SU-DHL-6 (cell line): ENCODE measurements at regions not wholly inside any gene's neighbourhood (a gene's known extent, or its start where the extent isn't known, plus 50 kb on each side); places are given as distances from the start of the nearest gene placed in this dataset.
"Not testable (repeated sequence)": the region's sequence is repeated elsewhere in the genome, so short reads cannot be mapped to it uniquely, and the experiment has no call there.

ENCODE experiments used
- H2AFZ ChIP-seq: fragments of 200-600 bp; sonication (generic); 2 replicates; pipeline ENCODE4 v1.6.1; 2014; ENCODE audit warnings: low read depth, mild to moderate bottlenecking, moderate library complexity, mixed read lengths, antibody characterized with exemption, low read length; ENCODE audit not compliant: severe bottlenecking
- H3F3A ChIP-seq: fragments of 200-600 bp; shearing (Covaris generic); 2 replicates; pipeline ENCODE4 v1.6.0; 2016; ENCODE audit warnings: antibody characterized with exemption, mild to moderate bottlenecking; ENCODE audit not compliant: insufficient read depth
- H3K27ac ChIP-seq: fragments of 200-600 bp; sonication (generic); 2 replicates; pipeline ENCODE4 v1.5.1; 2016; ENCODE audit warnings: low read depth, mild to moderate bottlenecking, low read length, moderate library complexity, mixed read lengths
- H3K27me3 ChIP-seq: fragments of 200-600 bp; sonication (generic), shearing (Covaris generic); 2 replicates; pipeline ENCODE4 v1.6.0; 2014; ENCODE audit warnings: mild to moderate bottlenecking, low read length
- H3K36me3 ChIP-seq: fragments of 200-600 bp; sonication (generic); 2 replicates; pipeline ENCODE4 v1.6.1; 2014; ENCODE audit warnings: mild to moderate bottlenecking, low read length, mixed read lengths
- H3K4me2 ChIP-seq: fragments of 300-600, 200-600 bp; shearing (Covaris generic), sonication (generic); 2 replicates; pipeline ENCODE4 v1.6.0; 2014; ENCODE audit warnings: low read length, low read depth, mild to moderate bottlenecking; ENCODE audit not compliant: poor library complexity, severe bottlenecking
- H3K4me3 ChIP-seq: fragments of 200-600 bp; sonication (generic); 2 replicates; pipeline ENCODE4 v1.5.1; 2014; ENCODE audit warnings: antibody characterized with exemption, low read length, mild to moderate bottlenecking, mixed read lengths; ENCODE audit not compliant: insufficient read depth, poor library complexity, severe bottlenecking
- H3K79me2 ChIP-seq: fragments of 200-600 bp; sonication (generic); 2 replicates; pipeline ENCODE4 v1.6.1; 2014; ENCODE audit warnings: mild to moderate bottlenecking, low read length, moderate library complexity; ENCODE audit not compliant: insufficient read depth
- H3K9ac ChIP-seq: fragments of 200-600 bp; sonication (generic); 2 replicates; pipeline ENCODE4 v1.7.0; 2014; ENCODE audit warnings: mild to moderate bottlenecking, low read length
- H3K9me2 ChIP-seq: fragments of 200-600 bp; sonication (generic); replicated peaks from 2 replicates; pipeline ENCODE4 v1.6.1; 2014; ENCODE audit warnings: low read length; ENCODE audit not compliant: insufficient read depth
- H3K9me3 ChIP-seq: fragments of 200-600 bp; sonication (generic); 2 replicates; pipeline ENCODE4 v1.6.1; 2014; ENCODE audit warnings: low read length, mixed read lengths; ENCODE audit not compliant: insufficient read depth
- H4K20me1 ChIP-seq: fragments of 200-600 bp; sonication (generic); 2 replicates; pipeline ENCODE4 v1.6.1; 2014; ENCODE audit warnings: low read depth, mild to moderate bottlenecking, antibody characterized with exemption, low read length, moderate library complexity, mixed read lengths
- EZH2phosphoT487 ChIP-seq: fragments of 200-600 bp; sonication (generic), shearing (Covaris generic); conservative IDR thresholded peaks from 2 replicates; pipeline ENCODE4 v1.6.1; 2018; ENCODE audit warnings: mild to moderate bottlenecking, antibody characterized with exemption, low read length, moderate library complexity, mixed read lengths
- TF ChIP-seq, protein P1 (sequence below): fragments of 200-600 bp; sonication (generic); IDR thresholded peaks from one replicate; pipeline ENCODE4 v1.5.1; 2017; ENCODE audit warnings: antibody characterized with exemption, mild to moderate bottlenecking, low read length, moderate library complexity; ENCODE audit not compliant: insufficient read depth, poor library complexity, severe bottlenecking

DNA sequence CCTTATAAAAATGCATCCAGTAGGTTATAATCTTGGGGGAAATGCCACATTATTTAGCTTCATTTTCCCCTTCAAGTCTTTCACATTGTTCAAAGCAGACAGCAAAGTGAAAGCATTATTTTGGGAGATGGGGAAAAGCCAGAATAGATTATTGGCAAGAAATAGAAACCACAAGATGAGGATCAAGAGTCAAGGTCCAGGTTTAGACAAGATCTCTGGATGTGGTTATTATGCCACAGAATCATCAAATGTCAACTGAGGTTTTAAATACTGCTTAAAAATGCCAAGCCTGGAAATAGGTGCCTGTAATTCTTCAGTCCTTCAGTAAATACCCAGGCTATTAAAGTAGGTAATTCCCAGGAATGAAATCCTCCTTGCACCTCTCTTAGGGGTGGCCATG, 65.1 kb upstream of the ALOX12 start:
- no peaks in the 10 kb centered on the region for H3F3A ChIP-seq
- H3K27ac ChIP-seq, result no peak overlapping the region
- H3K4me2 ChIP-seq, result no peak overlapping the region
- H3K9ac ChIP-seq, result no peak overlapping the region
- H3K9me2 ChIP-seq, result no peaks in the 10 kb centered on the region
- no peak overlapping the region for H3K4me3 ChIP-seq
- H3K9me3 ChIP-seq, result no peaks in the 10 kb centered on the region
- H4K20me1 ChIP-seq, result no peaks in the 10 kb centered on the region
- H3K36me3 ChIP-seq, result no peaks in the 10 kb centered on the region
- 0 out of 2 replicates have a peak, but pooled peaks cover 2% of the 10 kb centered on the region for H3K27me3 ChIP-seq
- H2AFZ ChIP-seq, result no peak overlapping the region
- H3K79me2 ChIP-seq, result no peaks in the 10 kb centered on the region
- TF ChIP-seq, protein P1, sequence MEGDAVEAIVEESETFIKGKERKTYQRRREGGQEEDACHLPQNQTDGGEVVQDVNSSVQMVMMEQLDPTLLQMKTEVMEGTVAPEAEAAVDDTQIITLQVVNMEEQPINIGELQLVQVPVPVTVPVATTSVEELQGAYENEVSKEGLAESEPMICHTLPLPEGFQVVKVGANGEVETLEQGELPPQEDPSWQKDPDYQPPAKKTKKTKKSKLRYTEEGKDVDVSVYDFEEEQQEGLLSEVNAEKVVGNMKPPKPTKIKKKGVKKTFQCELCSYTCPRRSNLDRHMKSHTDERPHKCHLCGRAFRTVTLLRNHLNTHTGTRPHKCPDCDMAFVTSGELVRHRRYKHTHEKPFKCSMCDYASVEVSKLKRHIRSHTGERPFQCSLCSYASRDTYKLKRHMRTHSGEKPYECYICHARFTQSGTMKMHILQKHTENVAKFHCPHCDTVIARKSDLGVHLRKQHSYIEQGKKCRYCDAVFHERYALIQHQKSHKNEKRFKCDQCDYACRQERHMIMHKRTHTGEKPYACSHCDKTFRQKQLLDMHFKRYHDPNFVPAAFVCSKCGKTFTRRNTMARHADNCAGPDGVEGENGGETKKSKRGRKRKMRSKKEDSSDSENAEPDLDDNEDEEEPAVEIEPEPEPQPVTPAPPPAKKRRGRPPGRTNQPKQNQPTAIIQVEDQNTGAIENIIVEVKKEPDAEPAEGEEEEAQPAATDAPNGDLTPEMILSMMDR, result no peak
- no peak for TF ChIP-seq EZH2phosphoT487

DNA sequence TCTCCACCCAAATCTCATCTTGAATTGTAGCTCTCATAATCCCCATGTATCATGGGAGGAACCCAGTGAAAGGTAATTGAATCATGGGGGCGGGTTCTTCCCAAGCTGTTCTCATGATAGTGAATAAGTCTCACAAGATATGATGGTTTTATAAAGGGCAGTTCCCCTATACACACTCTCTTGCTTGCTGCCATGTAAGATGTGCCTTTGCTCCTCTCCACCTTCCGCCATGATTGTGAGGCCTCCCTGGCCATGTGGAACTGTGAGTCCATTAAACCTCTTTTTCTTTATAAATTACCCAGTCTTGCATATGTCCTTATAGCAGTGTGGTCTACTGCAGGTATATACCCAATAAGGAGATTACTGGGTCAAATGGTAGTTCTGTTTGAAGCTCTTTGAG, 61.3 kb upstream of the ALOX12 start:
- H3K27ac ChIP-seq, H3F3A ChIP-seq, H3K9me2 ChIP-seq, H3K4me3 ChIP-seq, H2AFZ ChIP-seq, H3K4me2 ChIP-seq, H3K9ac ChIP-seq, H3K9me3 ChIP-seq, H3K79me2 ChIP-seq, H3K36me3 ChIP-seq, H3K27me3 ChIP-seq, H4K20me1 ChIP-seq: not testable (repeated sequence)

DNA sequence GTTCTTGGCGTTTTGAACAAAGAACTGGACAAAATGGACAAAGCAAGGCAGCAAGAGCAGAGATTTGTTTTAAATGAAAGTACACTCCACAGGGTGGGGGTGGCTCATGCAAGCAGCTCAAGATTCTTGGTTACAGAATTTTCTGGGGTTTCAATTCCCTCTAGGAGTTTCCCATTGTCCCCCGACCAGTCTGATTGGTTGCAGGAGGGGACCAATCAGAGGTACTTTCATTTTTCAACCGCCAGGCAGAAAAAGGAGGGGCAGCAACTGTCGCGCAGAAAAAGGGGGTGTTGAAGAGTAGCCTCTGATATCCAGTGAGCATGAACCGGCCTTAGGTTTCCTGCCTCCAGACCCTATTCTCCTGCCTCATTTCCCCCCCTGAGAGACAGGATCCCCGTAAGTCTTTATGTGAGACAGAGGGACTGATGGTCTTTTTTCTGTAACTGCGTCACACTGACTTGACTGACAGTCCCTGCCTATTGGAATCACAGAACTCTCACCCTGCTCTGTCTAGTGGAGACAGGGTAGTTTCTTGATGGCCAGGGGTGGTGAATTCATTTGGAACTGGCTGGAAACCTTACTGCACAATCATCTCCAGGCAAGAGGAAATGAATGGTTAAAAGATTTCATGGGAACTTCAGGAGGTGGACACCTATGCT, 59.4 kb upstream of the ALOX12 start:
- Histone ChIP-seq H3K9me3 (no peaks in the 10 kb centered on the region), H3K4me3 (no peak overlapping the region), H3K36me3 (no peaks in the 10 kb centered on the region), H3K9me2 (no peaks in the 10 kb centered on the region), H3K79me2 (no peaks in the 10 kb centered on the region), H3K27ac (no peak overlapping the region), H2AFZ (no peak overlapping the region), H3K9ac (no peak overlapping the region), H3F3A (no peaks in the 10 kb centered on the region), H3K4me2 (no peak overlapping the region), H3K27me3 (no peaks in the 10 kb centered on the region), H4K20me1 (no peaks in the 10 kb centered on the region)
- no peak for TF ChIP-seq EZH2phosphoT487
- TF ChIP-seq, protein P1, result no peak

DNA sequence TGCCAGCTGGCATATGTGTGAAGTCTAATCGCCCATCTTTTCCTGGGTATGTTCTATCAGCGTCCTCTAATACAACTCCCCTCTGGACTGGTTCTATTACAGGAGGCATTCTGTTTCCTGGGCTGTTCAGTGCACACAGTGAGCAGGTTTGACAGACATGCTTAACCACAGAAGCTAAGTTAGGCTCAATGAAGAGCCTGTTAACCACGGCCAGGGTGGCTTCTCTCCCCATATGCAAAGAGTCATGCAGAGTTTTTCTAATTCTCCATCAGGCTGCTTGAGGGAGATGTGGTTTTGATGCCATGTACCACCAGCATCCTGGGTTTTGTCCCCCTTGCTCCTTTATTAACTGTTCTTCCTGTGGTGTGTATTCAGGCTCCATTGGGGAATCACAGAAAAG, 57.2 kb upstream of the ALOX12 start:
- H3K9ac ChIP-seq, result no peak overlapping the region

More for the DNA sequence above, 57.2 kb upstream of the ALOX12 start:
- Histone ChIP-seq H4K20me1 (no peaks in the 10 kb centered on the region), H3K27ac (no peak overlapping the region), H2AFZ (no peak overlapping the region), H3K36me3 (no peaks in the 10 kb centered on the region), H3K79me2 (no peaks in the 10 kb centered on the region), H3K4me2 (no peak overlapping the region), H3K9me3 (no peaks in the 10 kb centered on the region), H3K9me2 (no peaks in the 10 kb centered on the region), H3K27me3 (no peaks in the 10 kb centered on the region), H3F3A (no peaks in the 10 kb centered on the region), H3K4me3 (no peak overlapping the region)
- TF ChIP-seq, protein P1, result no peak
- no peak for TF ChIP-seq EZH2phosphoT487
